Neural cell (in vitro differentiated cells): ENCODE measurements at regions not wholly inside any gene's neighbourhood (a gene's known extent, or its start where the extent isn't known, plus 50 kb on each side); places are given as distances from the start of the nearest gene placed in this dataset.

Experiments
- H2AFZ ChIP-seq: fragments of 200-600, 300-800 bp; sonication (generic), shearing (Covaris generic); 2 replicates; pipeline ENCODE4 v1.6.0; 2014; ENCODE audit warnings: low read depth, mild to moderate bottlenecking, antibody characterized with exemption, low read length, moderate library complexity
- H3F3A ChIP-seq: fragments of 200-600 bp; shearing (Covaris generic); 2 replicates; pipeline ENCODE4 v1.6.1; 2016; ENCODE audit warnings: mild to moderate bottlenecking, moderate library complexity, mixed read lengths, antibody characterized with exemption, low read length; ENCODE audit not compliant: insufficient read depth, poor library complexity, severe bottlenecking
- H3K27ac ChIP-seq: fragments of 200-600, 300-800 bp; sonication (generic), shearing (Covaris generic); 2 replicates; pipeline ENCODE4 v1.5.1; 2014; ENCODE audit warnings: mild to moderate bottlenecking, low read length, moderate library complexity
- H3K27me3 ChIP-seq: fragments of 300-800, 200-600 bp; sonication (generic), shearing (Covaris generic); 2 replicates; pipeline ENCODE4 v1.6.0; 2014; ENCODE audit warnings: mild to moderate bottlenecking, low read depth, low read length, moderate library complexity; ENCODE audit not compliant: insufficient read depth
- H3K36me3 ChIP-seq: fragments of 300-800, 200-600 bp; sonication (generic), shearing (Covaris generic); 2 replicates; pipeline ENCODE4 v1.5.1; 2014; ENCODE audit warnings: mild to moderate bottlenecking, antibody characterized with exemption, low read length, moderate library complexity; ENCODE audit not compliant: insufficient read depth
- H3K4me2 ChIP-seq: fragments of 300-800, 200-600 bp; sonication (generic), shearing (Covaris generic); 2 replicates; pipeline ENCODE4 v1.6.0; 2014; ENCODE audit warnings: mild to moderate bottlenecking, low read length
- H3K4me3 ChIP-seq: fragments of 300-800, 200-600 bp; sonication (generic), shearing (Covaris generic); 2 replicates; pipeline ENCODE4 v1.5.1; 2014; ENCODE audit warnings: mild to moderate bottlenecking, low read length, moderate library complexity
- H3K79me2 ChIP-seq: fragments of 200-600 bp; shearing (Covaris generic); replicated peaks from 2 replicates; pipeline ENCODE4 v1.6.0; 2014; ENCODE audit warnings: mild to moderate bottlenecking, low read length, moderate library complexity; ENCODE audit not compliant: insufficient read depth
- H3K9ac ChIP-seq: fragments of 300-800, 200-600 bp; sonication (generic), shearing (Covaris generic); 2 replicates; pipeline ENCODE4 v1.6.1; 2016; ENCODE audit warnings: mild to moderate bottlenecking, low read length, mixed read lengths
- H3K9me2 ChIP-seq: fragments of 200-600 bp; shearing (Covaris generic); 2 replicates; pipeline ENCODE4 v1.6.1; 2016; ENCODE audit warnings: mild to moderate bottlenecking, low read length, mixed read lengths; ENCODE audit not compliant: insufficient read depth
- H3K9me3 ChIP-seq: fragments of 200-600, 300-800 bp; sonication (generic), shearing (Covaris generic); 2 replicates; pipeline ENCODE4 v1.6.1; 2016; ENCODE audit warnings: mild to moderate bottlenecking, mixed run types, low read length, moderate library complexity, mixed read lengths
- H4K20me1 ChIP-seq: fragments of 200-600 bp; shearing (Covaris generic); 2 replicates; pipeline ENCODE4 v1.6.1; 2016; ENCODE audit warnings: mild to moderate bottlenecking, mixed run types; ENCODE audit not compliant: insufficient read depth
- CTCF ChIP-seq: fragments of 450-650 bp; IDR thresholded peaks from 2 replicates; pipeline ENCODE4 v1.5.1; 2014; ENCODE audit warnings: antibody characterized with exemption, mild to moderate bottlenecking, moderate library complexity; ENCODE audit not compliant: poor library complexity, severe bottlenecking
- EP300 ChIP-seq: fragments of 450-650 bp; conservative IDR thresholded peaks from 2 replicates; pipeline ENCODE4 v1.6.1; 2014; ENCODE audit warnings: antibody characterized with exemption, mild to moderate bottlenecking, moderate library complexity; ENCODE audit not compliant: poor library complexity, severe bottlenecking
- EZH2 ChIP-seq: fragments of 200-600, 300-800 bp; shearing (Covaris generic), sonication (generic); IDR thresholded peaks from 2 replicates; pipeline ENCODE4 v1.6.1; 2014; ENCODE audit warnings: antibody characterized with exemption, low read length, borderline replicate concordance, mild to moderate bottlenecking; ENCODE audit not compliant: insufficient read depth, poor library complexity, severe bottlenecking
- MXI1 ChIP-seq: fragments of 450-650 bp; conservative IDR thresholded peaks from 2 replicates; pipeline ENCODE4 v1.6.1; 2014; ENCODE audit warnings: antibody characterized with exemption, mild to moderate bottlenecking; ENCODE audit not compliant: poor library complexity, severe bottlenecking
- POLR2AphosphoS5 ChIP-seq: IDR thresholded peaks from 2 replicates; pipeline ENCODE4 v1.6.1; 2012
- RAD21 ChIP-seq: fragments of 450-650 bp; conservative IDR thresholded peaks from 2 replicates; pipeline ENCODE4 v1.6.1; 2014; ENCODE audit warnings: antibody characterized with exemption, mild to moderate bottlenecking, moderate library complexity
- REST ChIP-seq: IDR thresholded peaks from 2 replicates; pipeline ENCODE4 v1.6.1; 2012; ENCODE audit warnings: borderline replicate concordance
- SMC3 ChIP-seq: fragments of 450-650 bp; conservative IDR thresholded peaks from 2 replicates; pipeline ENCODE4 v1.6.1; 2014; ENCODE audit warnings: antibody characterized with exemption, mild to moderate bottlenecking, moderate library complexity; ENCODE audit not compliant: poor library complexity
- TAF1 ChIP-seq: IDR thresholded peaks from 2 replicates; pipeline ENCODE4 v1.6.1; 2012; ENCODE audit warnings: low read depth

GRCh38 chr5:60295423-60295822, 401.9 kb upstream of the PDE4D start:
- H3K36me3 ChIP-seq: no peaks in the 10 kb centered on the region
- no peaks in the 10 kb centered on the region for H3K79me2 ChIP-seq
- no peak overlapping the region for H3K4me3 ChIP-seq
- H3K9ac ChIP-seq: no peak overlapping the region
- H3K9me2 ChIP-seq: no peaks in the 10 kb centered on the region
- H4K20me1 ChIP-seq: no peaks in the 10 kb centered on the region
- no peaks in the 10 kb centered on the region for H3F3A ChIP-seq
- H3K9me3 ChIP-seq: no peaks in the 10 kb centered on the region
- H3K4me2 ChIP-seq: no peak overlapping the region
- no peaks in the 10 kb centered on the region for H3K27me3 ChIP-seq
- TF ChIP-seq POLR2AphosphoS5: no peak
- no peak for TF ChIP-seq REST
- TF ChIP-seq MXI1: no peak
- peak; percentile 35 for TF ChIP-seq RAD21
- TF ChIP-seq TAF1: no peak
- no peak for TF ChIP-seq EP300
- peak; percentile 40 for TF ChIP-seq SMC3
- peak; percentile 36 for TF ChIP-seq CTCF
- TF ChIP-seq EZH2: no peak
- no peak overlapping the region for H2AFZ ChIP-seq
- no peak overlapping the region for H3K27ac ChIP-seq

GRCh38 chr5:60293518-60293917, 400.0 kb upstream of the PDE4D start:
- H3K9me2 ChIP-seq: no peaks in the 10 kb centered on the region
- no peak overlapping the region for H2AFZ ChIP-seq
- H3K9ac ChIP-seq: no peak overlapping the region
- H4K20me1 ChIP-seq: no peaks in the 10 kb centered on the region
- no peaks in the 10 kb centered on the region for H3F3A ChIP-seq
- H3K27ac ChIP-seq: no peak overlapping the region
- H3K36me3 ChIP-seq: no peaks in the 10 kb centered on the region
- no peaks in the 10 kb centered on the region for H3K27me3 ChIP-seq
- no peak overlapping the region for H3K4me2 ChIP-seq
- H3K4me3 ChIP-seq: no peak overlapping the region
- TF ChIP-seq SMC3 (no peak), RAD21 (no peak), EP300 (no peak), REST (no peak), MXI1 (no peak), CTCF (no peak), POLR2AphosphoS5 (no peak), EZH2 (no peak)
- no peaks in the 10 kb centered on the region for H3K9me3 ChIP-seq
- H3K79me2 ChIP-seq: no peaks in the 10 kb centered on the region
